H4 (cell line): ENCODE measurements at regions not wholly inside any gene's neighbourhood (a gene's known extent, or its start where the extent isn't known, plus 50 kb on each side); places are given as distances from the start of the nearest gene placed in this dataset.
"Not testable (repeated sequence)": the region's sequence is repeated elsewhere in the genome, so short reads cannot be mapped to it uniquely, and the experiment has no call there.

ENCODE experiments used
- DNase-seq: peaks from one replicate; pipeline ENCODE4 v3.0.0-alpha.2; 2015; ENCODE audit warnings: low spot score

DNA sequence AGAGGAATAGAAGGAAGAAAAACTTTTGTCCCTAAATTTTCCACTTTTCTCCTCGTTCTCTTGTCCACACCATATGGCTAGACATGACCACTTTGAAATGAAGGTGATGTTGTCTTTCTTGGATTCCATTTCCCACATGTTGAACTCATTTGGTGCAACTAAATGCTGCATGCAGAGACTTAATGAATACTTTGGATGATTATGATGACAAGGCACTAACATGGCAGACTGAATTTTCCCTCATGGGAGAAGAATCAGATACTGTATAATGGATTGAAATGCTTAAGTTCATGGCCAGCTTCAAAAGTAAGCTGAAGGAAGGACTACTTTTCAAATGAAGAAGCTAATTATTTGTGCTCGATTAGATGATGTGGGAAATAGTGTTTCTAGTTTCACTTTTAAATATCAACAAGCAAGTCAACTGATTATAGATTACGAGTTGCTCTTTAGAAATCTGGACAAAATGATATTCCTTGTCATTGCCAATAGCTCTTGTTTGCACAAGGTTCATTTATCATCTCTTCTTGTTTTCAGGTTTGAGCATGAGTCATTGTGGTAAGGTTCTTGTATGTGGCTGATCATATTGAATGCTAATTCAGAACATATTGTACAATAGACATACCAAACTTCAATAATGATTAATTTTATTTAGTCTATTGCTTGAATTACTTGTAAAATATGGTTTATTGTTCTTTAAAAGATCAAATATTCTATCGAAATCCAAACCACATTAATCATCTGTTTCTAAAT, 501.3 kb upstream of the FTMT start:
- no peak for DNase-seq

DNA sequence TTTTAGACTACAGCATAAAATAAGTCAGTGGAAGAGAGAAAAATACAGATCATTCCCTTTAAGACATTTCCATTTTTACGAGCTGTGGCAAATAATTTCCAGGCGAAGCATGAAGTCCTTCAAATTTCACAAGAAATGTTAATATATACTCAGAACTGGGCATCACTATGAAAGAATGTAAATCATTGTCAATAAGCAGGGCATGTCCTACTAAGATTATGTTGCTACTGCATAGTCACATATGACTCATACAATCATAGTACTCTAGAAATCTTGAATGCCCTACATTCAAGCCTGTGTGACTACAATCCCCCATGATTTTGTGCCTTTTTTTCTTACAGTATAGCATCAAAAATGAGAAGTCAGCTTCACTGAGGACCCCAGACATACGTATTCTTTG, 485.2 kb upstream of the FTMT start:
- DNase-seq, result peak; percentile 55

DNA sequence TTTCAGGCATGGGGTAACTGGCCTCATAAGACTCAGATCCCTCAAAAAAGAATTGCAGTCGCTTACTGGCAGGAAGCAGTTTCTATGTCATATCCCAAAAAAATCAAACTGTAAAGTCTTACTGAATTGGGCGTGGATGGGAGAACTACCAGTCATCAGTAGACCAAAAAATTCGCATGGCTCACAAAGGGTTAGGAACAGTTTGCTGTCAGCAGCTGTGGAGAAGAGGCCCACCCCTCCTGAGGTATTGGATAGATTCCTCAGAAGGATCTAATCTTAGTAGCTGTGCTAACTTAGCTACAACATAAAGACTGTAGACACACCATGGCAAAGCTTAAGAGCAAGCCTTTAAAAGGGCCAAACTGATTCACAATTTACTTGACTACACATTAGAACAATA, 478.3 kb upstream of the FTMT start:
- DNase-seq, result no peak

DNA sequence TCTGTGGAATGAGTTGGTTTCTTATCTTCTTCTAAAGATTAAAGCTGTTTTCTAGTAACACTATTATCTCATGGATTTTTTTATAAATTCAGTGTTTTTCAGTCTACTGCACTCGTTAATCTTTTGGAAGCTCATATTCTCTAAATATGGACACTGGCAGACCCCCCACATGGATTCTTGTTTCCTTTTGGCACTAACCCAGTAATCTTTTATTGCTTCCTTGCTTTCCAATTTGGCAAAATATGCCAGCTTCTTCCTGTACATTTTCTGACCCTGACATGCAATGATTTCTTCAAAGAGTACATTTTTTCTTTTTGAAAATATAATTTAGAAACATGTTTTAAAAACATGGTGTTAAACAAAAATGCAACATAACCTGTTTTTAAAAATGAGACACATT, 474.2 kb upstream of the FTMT start:
- DNase-seq, result no peak

DNA sequence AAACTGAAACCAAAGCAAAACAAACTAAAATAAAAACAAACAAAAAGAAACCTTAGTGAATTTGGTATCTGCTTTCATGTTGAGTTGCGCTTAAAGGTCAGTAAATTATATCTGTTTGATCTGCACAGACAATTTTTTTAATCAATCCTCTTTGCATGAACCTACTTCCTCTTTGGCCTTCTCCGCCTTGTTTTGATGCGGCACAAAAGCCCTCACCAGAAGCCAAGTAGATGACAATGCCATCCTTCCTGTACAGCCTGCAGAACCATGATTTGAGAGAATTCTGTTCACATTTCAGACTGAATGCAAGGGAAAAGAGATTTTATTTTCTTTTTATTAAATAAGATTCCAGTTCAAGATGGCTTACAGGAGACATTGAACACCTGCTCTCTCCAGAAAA, 473.6 kb upstream of the FTMT start:
- DNase-seq, result no peak

DNA sequence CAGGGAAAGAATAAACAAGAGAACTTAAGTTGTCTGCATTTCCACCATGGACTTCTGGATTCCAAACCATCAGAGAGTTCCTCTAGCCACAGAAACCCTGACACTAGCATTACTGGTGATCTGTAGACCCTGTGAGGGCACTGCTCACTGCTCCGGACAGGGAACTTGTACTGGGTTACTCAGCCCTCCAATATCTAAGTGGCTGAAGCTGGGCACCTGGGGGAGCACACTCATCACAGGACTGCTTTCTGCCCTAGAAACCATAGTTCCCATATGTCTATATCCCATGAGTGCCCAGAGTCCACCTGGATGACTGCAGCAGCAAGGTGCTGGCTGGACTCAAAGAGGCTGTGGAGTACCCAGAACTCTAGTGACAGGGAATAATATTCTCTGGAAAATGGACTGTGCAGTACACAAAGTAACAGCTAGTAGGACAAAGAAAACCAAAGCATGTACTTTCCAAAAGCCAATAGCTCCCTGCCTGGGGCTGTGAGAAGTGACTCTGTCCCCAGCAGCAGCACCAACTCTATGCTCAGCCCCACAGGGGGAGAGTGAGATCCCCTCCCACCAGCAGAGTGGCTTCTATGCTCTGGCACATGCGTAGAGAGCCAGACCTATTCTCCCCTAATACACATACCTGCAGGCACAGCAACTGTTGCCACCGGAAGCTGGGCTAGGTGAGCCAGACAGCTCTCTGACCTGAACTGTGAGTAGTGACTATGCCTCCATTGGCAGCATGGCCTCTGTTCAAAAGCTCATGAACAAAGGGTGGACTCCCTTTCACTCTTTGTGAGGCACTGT, 472.9 kb upstream of the FTMT start:
- DNase-seq, result no peak

DNA sequence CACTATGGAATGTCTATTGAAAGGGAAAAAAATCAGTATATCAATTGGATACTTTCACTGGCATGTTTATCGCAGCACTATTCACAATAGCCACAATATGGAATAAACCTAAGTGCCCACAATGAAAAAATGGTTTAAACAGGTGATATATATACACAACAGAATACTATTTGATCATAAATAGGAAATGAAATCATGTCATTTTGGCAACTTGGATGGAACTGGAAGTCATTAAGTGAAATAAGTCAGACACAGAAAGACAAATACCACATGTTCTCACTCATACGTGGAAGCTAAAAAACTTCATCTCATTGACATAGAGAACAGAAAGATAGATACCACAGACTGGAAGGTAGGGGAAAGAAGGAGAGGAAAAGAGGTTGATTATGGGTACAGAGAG, 471.6 kb upstream of the FTMT start:
- DNase-seq, result no peak

DNA sequence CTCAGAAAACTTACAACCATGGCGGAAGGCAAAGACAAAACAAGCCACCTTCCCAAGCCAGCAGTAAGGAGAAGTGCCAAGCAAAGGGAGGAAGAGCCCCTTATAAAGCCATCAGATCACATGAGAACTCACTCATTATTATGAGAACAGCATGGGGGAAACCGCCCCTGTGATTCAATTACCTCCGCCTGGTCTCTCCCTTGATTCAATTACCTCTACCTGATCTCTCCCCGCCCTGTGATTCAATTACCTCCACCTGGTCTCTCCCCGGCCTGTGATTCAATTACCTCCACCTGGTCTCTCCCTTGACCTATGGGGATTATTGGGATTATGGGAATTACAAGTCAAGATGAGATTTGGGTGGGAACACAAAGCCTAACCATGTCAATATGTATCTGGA, 467.3 kb upstream of the FTMT start:
- no peak for DNase-seq

DNA sequence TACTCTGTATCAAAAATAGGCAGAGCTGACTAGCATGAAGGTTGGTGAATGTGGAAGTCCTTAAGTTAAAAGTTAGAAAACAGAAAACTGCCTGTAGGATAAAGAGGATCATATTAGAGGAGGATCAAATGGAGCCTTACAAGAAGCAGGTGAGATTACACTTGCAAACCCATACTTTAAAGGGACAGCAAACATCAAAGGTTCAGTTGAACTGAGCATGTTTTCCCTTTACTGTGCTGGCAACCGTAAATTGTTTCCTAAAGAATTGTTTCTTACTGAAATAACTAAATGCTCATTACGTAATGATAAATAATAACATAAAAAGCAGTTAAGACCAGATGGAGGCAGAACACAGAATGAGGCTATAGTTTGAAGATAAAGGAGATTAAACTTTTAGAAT, 465.3 kb upstream of the FTMT start:
- DNase-seq, result no peak

DNA sequence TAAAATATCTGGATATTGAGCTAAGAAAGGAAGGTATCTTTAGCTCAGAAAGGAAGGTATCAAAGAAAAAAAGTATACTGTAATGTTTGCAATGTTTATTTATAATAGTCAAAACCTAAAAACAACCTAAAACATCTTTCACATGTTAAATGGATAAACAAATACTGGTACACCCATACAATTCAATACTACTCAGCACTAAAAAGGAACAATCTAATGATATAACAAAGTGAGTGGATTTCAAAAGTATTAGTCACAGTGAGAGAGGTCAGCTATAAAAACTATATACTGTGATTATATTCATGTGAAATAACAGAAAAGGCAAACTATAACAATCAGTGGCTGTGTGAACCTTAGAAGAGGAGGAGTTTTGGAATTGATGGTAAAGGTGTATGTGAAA, 455.0 kb upstream of the FTMT start:
- DNase-seq, result no peak

DNA sequence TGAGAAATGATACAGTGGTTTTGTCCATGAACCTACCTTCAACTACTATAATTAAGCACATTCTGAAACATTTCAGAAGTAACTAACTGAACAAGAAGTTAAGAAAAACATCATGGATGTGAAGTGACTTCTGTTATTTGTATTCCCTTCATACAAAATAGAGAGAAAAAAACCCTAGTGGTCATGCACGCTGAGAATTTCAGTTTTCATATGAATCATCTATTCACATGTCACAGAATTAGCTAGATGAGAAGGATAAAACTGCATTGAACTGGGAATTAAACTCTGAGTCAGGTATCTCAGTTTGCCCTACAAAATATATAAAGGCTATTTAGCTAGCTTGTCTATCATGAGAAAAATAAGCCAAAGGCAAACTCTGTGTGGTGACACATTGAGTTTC, 451.8 kb upstream of the FTMT start:
- no peak for DNase-seq

DNA sequence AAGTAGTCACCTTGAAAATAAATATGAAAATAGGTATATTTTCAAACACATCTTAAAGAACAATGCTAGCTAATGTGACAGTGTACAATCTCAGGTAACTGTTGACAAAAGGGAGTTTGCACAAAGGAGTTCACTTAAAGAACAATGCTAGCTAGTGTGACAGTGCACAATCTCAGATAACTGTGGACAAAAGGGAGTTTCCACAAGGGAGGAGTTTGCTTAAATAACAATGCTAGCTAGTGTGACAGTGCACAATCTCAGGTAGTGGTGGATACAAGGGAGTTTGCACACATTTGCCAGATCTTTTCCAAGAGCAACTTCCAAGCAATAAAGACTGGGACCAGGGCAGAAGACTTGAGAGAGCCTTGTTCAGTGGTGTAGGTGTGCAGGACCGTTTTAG, 442.9 kb upstream of the FTMT start:
- no peak for DNase-seq

DNA sequence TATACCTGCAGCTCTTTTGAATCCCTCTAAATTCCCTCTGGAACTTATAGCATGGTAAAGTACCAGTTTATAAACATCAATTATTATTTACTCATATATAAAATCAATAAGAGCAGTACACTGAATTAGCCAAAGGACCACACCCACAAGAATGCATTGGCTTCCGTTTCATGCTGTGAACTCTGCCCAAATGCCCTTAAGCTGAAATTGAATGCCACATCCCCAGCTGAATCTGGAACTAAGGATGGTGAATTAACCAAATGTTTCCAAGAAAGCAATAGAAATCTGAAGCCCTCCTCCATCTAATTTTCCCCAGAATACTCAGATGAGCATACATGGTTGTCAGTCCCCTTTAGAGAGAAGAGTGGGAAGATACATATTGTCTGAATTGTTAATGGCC, 436.4 kb upstream of the FTMT start:
- no peak for DNase-seq

DNA sequence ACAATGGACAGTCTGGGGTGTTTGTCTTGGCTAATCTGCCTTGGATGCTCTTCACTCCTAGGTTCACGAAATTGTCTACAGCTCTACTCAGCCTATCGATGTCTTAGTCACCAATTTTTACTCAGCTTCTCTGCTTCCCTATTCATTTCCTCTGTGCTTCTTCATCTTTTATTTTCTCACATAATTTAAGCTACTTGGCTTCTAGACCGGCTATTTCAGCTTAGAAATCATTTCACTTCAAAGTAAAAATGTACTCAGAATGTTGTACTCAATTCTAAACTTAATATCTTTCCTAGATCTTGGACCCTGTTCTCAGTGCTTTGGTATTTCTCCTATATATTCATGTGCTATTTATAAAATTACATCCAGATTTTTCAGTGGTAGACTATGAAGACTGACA, 430.0 kb upstream of the FTMT start:
- DNase-seq, result no peak

DNA sequence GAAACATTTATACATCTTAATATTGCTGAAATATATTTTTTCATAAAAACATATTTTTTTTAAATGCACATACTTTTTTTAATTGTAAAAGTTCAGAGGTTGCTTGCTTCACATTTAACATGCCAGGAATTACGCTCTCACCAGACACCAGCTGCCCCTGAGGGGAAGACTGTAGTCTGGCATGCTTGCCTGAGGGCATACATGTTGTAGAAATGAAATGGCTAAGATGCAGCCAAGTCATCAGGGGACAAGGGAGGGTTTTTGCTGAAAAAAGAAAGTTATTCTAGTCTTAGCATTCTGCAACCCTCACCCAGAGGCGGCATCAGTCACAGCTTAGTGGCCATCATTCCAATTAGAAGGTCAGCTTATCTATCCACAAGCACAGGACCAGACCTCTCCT, 426.7 kb upstream of the FTMT start:
- DNase-seq, result no peak

DNA sequence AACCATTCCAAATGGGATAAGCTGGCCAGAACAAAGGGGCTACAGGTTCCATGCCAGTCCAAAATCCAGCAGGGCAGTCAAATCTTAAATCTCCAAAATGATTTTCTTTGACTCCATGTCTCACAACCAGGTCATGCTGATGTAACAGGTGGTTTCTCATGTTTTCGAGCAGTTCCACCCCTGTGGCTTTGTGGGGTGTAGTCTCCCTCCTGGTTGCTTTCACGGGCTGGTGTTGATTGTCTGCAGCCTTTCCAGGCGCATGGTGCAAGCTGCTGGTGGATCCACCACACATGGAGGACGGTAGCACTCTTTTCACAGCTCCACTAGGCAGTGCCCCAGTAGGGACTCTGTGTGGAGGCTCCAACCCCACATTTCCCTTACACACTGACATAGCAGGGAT, 425.5 kb upstream of the FTMT start:
- no peak for DNase-seq

DNA sequence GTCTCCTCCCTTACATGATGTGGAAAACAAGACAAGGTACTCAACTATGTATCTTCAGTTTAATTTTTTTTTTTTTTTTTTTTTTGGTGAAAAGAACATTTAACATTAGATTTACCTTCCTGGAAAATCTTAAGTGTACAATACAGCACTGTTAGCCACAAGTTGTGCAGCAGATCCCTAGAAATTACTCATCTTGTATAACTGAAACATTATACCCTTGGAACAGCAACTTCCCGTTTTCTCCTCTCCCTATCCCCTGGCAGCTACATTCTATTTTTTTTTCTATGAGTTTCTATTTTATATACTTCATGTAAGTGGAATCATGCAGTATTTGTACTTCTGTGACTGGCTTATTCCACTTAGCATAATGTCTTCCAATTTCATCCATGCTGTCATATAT, 421.9 kb upstream of the FTMT start:
- DNase-seq, result peak; percentile 12

DNA sequence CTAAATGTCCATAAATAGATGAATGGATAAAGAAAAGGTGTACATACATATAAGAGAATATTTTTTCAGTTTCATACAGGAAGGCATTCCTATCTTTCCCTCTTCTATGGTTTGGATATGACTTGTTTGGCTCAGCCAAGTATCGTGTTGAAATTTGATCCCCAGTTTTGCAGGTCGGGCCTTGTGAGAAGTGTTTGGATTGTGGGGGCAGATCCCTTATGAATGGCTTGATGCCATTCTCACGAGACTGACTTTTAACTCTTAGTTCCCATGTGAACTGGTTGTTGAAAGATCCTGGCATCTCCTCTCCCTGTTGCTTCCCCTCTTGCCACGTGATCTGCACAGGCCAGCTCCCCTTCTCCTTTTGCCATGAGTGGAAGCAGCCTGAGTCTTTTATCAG, 421.1 kb upstream of the FTMT start:
- peak; percentile 42 for DNase-seq

DNA sequence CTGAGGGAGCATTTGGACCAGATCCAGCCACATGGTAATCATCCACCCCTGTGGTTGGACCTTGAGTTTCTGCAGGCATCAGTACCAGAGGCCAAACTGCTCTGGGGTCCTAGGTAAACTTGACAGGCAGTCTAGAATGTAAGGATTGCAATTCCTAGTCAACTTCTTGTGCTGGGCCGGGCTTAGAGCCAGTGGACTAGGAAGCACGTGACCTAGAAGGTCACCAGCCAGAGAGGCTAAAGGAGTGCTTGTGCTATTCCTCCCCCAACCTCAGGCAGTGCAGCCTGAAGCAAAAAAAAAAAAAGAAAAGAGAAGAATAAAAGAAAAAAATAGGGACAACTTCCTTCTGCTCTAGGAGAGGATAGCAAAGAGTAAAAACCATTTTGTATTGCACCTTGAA, 406.2 kb upstream of the FTMT start:
- no peak for DNase-seq

DNA sequence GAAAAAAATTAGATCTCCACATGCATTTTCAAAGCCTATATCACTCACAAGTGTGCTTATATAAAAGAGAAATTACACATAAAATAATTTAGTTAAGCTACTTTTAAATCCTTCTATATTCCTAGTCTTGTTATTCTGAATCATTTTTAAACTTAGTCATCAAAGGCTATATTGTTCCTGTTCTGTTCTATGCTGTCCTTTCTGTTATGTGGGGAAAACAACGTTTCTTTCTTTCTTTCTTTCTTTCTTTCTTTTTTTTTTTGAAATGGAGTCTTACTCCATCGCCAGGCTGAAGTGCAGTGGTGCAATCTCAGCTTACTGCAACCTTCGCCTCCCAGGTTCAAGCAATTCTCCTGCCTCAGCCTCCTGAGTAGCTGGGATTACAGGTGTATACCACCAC, 389.2 kb upstream of the FTMT start:
- no peak for DNase-seq

DNA sequence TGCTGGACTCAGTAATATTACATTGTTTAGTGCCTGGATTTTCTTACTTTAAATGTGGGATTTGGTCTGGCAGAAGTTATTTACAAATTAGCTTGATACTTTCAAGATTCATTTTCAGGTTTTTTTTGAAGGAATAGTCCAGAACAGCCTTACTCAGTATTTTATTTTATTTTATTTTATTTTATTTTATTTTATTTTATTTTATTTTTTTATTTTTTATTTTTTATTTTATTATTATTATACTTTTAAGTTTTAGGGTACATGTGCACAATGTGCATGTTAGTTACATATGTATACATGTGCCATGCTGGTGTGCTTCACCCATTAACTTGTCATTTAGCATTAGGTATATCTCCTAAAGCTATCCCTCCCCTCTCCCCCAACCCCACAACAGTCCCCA, 380.5 kb upstream of the FTMT start:
- DNase-seq, result not testable (repeated sequence)

DNA sequence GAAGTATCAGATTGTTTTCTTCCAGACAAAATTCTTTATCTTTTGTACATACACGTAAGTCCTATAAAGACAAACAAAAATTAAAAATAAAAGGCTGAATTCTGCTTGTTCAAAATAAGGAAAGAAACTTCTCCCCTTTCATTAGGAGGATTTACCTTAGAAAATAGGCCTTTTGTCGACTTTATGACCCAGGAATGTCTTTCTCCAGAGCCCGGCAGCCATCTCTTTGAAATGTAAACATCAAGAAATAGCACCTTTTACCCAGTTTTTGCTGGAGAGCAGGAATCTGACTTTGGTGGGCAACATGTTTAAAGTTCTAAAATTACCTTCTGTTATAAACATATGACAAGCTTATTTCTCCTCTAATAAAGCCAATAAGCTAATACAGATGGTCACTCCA, 373.0 kb upstream of the FTMT start:
- no peak for DNase-seq

DNA sequence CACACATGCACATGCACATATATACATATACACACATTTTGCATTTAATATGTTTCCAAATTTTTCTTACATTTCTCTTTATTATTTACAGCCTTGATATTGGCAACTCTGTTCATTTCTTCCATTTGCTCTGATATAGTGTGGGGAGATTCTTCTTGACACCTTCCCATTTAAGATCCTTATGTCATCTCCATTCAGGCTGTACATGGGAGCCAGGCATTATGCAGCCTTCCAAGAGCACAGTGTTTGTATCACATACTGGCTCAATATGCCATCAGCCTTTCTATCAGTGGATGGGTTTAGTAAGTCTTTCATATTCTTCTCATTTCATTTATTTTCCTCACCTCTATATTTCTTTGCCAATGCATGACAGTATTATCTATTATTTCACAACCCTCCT, 372.3 kb upstream of the FTMT start:
- DNase-seq, result no peak

DNA sequence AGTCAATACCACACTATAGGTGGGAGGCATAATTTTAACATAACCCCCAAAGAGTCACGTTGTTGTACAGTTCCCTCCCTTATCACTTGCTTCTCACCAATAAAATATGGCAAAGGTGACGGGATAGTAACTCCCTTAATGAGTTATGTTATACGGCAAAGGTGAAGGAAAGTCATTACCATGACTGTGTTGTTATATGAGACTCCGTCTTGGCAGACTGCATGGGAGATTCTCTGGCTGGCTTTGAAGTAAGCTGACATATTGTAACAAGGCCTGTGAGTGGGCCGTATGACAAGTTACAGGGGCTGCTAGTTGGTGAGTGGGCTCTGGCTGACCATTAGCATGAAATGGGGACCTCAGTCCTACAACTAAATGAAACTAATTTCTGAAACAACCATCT, 366.4 kb upstream of the FTMT start:
- no peak for DNase-seq
